HCT116 (cell line): ENCODE measurements at regions not wholly inside any gene's neighbourhood (a gene's known extent, or its start where the extent isn't known, plus 50 kb on each side); places are given as distances from the start of the nearest gene placed in this dataset.

ENCODE experiments used
- ATAC-seq: fragments of 200-7000 bp; cut with Tn5 transposase; 2 replicates; pipeline ENCODE4 v1.9.1; 2020; ENCODE audit warnings: mild to moderate bottlenecking, moderate library complexity
- BruUV-seq: library from RNA; stranded (reverse); fragments of 400-500 nt; replicated peaks from 2 replicates; lab custom pipeline; 2021; lab: Mats Ljungman, UMichigan
- CTCF ChIA-PET: fragments of 300-600 bp; sonication (Branson Sonifier 250); formaldehyde crosslinking; loops from one replicate; lab custom pipeline; 2021; ENCODE audit warnings: antibody characterized with exemption; lab: Charles Lee
- POLR2A ChIA-PET: fragments of 300-600, 350-600 bp; sonication (Branson Sonifier 250); formaldehyde crosslinking; loops from one replicate; lab custom pipeline; 2021; ENCODE audit warnings: antibody characterized with exemption; lab: Charles Lee
- RAD21 ChIA-PET, 2 experiments: fragments of 300-600 bp; sonication (Branson Sonifier 250); formaldehyde crosslinking; loops; one replicate each; lab custom pipeline; 2023; ENCODE audit warnings: low total read pairs in 2 of 2; ENCODE audit not compliant: uncharacterized antibody in 2 of 2, unreplicated experiment in 2 of 2, low non-redundant PET in 1 of 2; lab: Charles Lee
- DNase-seq: peaks from one replicate; pipeline ENCODE4 v3.0.0-alpha.2; 2010; ENCODE audit warnings: low read depth, low spot score
- H2AFZ ChIP-seq: fragments of 200-600 bp; shearing (Covaris generic), sonication (generic); 2 replicates; pipeline ENCODE4 v1.6.1; 2017; ENCODE audit warnings: low read depth, mixed run types, mixed read lengths, antibody characterized with exemption, low read length; ENCODE audit not compliant: poor library complexity, severe bottlenecking
- H3K27ac ChIP-seq: 2 replicates; pipeline ENCODE4 v1.5.1; 2012; ENCODE audit warnings: low read depth, low read length
- H3K27me3 ChIP-seq: fragments of 200-600 bp; sonication (generic); 2 replicates; pipeline ENCODE4 v1.6.1; 2016; ENCODE audit warnings: mixed run types, low read length, mixed read lengths; ENCODE audit not compliant: insufficient read depth
- H3K36me3 ChIP-seq, 2 experiments: fragments of 200-500 bp in 1 of 2; fragments of 200-600 bp in 1 of 2; sonication (Bioruptor generic) in 1 of 2; sonication (generic) in 1 of 2; 2 replicates each; pipeline versions ENCODE4 v1.5.1 to v1.6.1; 2014 to 2016; ENCODE audit warnings: low read length in 2 of 2, inconsistent platforms in 1 of 2, mixed read lengths in 1 of 2, mixed run types in 1 of 2; ENCODE audit not compliant: insufficient read depth in 2 of 2, control insufficient read depth in 1 of 2
- H3K4me1 ChIP-seq, 2 experiments: fragments of 200-600 bp in 1 of 2; sonication (generic) in 1 of 2; 2 replicates each; pipeline versions ENCODE4 v1.5.1 to v1.6.1; 2012 to 2017; ENCODE audit warnings: low read length in 2 of 2, inconsistent platforms in 1 of 2, mild to moderate bottlenecking in 1 of 2, mixed read lengths in 1 of 2, mixed run types in 1 of 2, moderate library complexity in 1 of 2; ENCODE audit not compliant: insufficient read depth in 2 of 2, control insufficient read depth in 1 of 2
- H3K4me2 ChIP-seq: fragments of 200-600 bp; sonication (generic); 2 replicates; pipeline ENCODE4 v1.6.1; 2017; ENCODE audit warnings: mixed run types, low read length, mixed read lengths
- H3K4me3 ChIP-seq, 2 experiments: fragments of 200-600 bp in 1 of 2; sonication (generic) in 1 of 2; replicated peaks in 1 of 2; 2 replicates each; pipeline ENCODE4 v1.5.1; 2011 to 2016; ENCODE audit warnings: low read length in 2 of 2, control low read depth in 1 of 2, low read depth in 1 of 2, mild to moderate bottlenecking in 1 of 2, mixed read lengths in 1 of 2, mixed run types in 1 of 2
- H3K79me2 ChIP-seq: fragments of 200-600 bp; sonication (generic); 2 replicates; pipeline ENCODE4 v1.6.1; 2017; ENCODE audit warnings: mild to moderate bottlenecking, mixed run types, low read length, moderate library complexity, mixed read lengths; ENCODE audit not compliant: insufficient read depth
- H3K9ac ChIP-seq: fragments of 200-600 bp; sonication (generic); 2 replicates; pipeline ENCODE4 v1.6.1; 2016; ENCODE audit warnings: low read length, mixed read lengths
- H3K9me2 ChIP-seq: fragments of 200-600 bp; sonication (generic), shearing (Covaris generic); 2 replicates; pipeline ENCODE4 v1.6.1; 2017; ENCODE audit warnings: mixed run types, mild to moderate bottlenecking, moderate library complexity; ENCODE audit not compliant: insufficient read depth
- H3K9me3 ChIP-seq, 2 experiments: fragments of 200-500 bp in 1 of 2; fragments of 200-600 bp in 1 of 2; sonication (Bioruptor generic) in 1 of 2; sonication (generic) in 1 of 2; 2 replicates each; pipeline ENCODE4 v1.6.1; 2014 to 2017; ENCODE audit warnings: low read length in 2 of 2, mixed read lengths in 2 of 2, inconsistent platforms in 1 of 2, low read depth in 1 of 2, mild to moderate bottlenecking in 1 of 2, mixed run types in 1 of 2, moderate library complexity in 1 of 2; ENCODE audit not compliant: control insufficient read depth in 1 of 2, insufficient read depth in 1 of 2
- H4K20me1 ChIP-seq: fragments of 200-600 bp; sonication (generic), shearing (Covaris generic); 2 replicates; pipeline ENCODE4 v1.6.1; 2017; ENCODE audit warnings: mixed run types, mild to moderate bottlenecking, moderate library complexity; ENCODE audit not compliant: insufficient read depth
- EGR1 ChIP-seq: IDR thresholded peaks from 2 replicates; pipeline ENCODE4 v1.6.1; 2012; ENCODE audit warnings: low read depth
- ELF1 ChIP-seq: IDR thresholded peaks from 2 replicates; pipeline ENCODE4 v1.6.1; 2012; ENCODE audit warnings: low read depth, borderline replicate concordance
- EZH2 ChIP-seq: fragments of 200-600 bp; sonication (generic); IDR thresholded peaks from 2 replicates; pipeline ENCODE4 v1.6.1; 2017; ENCODE audit warnings: antibody characterized with exemption, mixed run types
- FOSL1 ChIP-seq: IDR thresholded peaks from 2 replicates; pipeline ENCODE4 v1.6.1; 2012; ENCODE audit warnings: low read depth
- JUND ChIP-seq: IDR thresholded peaks from 2 replicates; pipeline ENCODE4 v1.6.1; 2012
- POLR2A ChIP-seq: IDR thresholded peaks from 2 replicates; pipeline ENCODE4 v1.7.0; 2011; ENCODE audit warnings: borderline replicate concordance; ENCODE audit not compliant: insufficient read depth, insufficient read length; ENCODE audit errors: extremely low read depth
- SIN3A ChIP-seq: IDR thresholded peaks from 2 replicates; pipeline ENCODE4 v1.6.1; 2012; ENCODE audit warnings: low read depth
- SRF ChIP-seq: IDR thresholded peaks from 2 replicates; pipeline ENCODE4 v1.6.1; 2012; ENCODE audit warnings: low read depth
- YY1 ChIP-seq: IDR thresholded peaks from 2 replicates; pipeline ENCODE4 v1.6.1; 2011; ENCODE audit warnings: low read length, low read depth, moderate library complexity, mild to moderate bottlenecking; ENCODE audit not compliant: insufficient replicate concordance; ENCODE audit errors: extremely low read depth
- ZNF274 ChIP-seq: fragments of 200-500 bp; sonication (Bioruptor generic); IDR thresholded peaks from 2 replicates; pipeline ENCODE4 v1.6.1; 2014; ENCODE audit warnings: mild to moderate bottlenecking, low read depth, low read length, inconsistent platforms
- intact Hi-C: fragments of 100-400 bp; cut with micrococcal nuclease; formaldehyde crosslinking; loops from 2 replicates; pipeline ENCODE4 v1.10.0; 2022
- TF ChIP-seq, protein P1 (sequence below): IDR thresholded peaks from 2 replicates; pipeline ENCODE4 v1.6.1; 2012
- TF ChIP-seq, protein P2 (sequence below), 3 experiments: fragments of 200-600 bp in 1 of 3; sonication (generic) in 1 of 3; IDR thresholded peaks in 2 of 3; conservative IDR thresholded peaks in 1 of 3; 2 replicates each; pipeline ENCODE4 v1.5.1; 2012 to 2017; ENCODE audit warnings: low read depth in 2 of 3, low read length in 2 of 3, antibody characterized with exemption in 1 of 3, borderline replicate concordance in 1 of 3, control low read depth in 1 of 3, mild to moderate bottlenecking in 1 of 3, mixed read lengths in 1 of 3, mixed run types in 1 of 3, moderate library complexity in 1 of 3; ENCODE audit not compliant: insufficient read depth in 1 of 3

DNA sequence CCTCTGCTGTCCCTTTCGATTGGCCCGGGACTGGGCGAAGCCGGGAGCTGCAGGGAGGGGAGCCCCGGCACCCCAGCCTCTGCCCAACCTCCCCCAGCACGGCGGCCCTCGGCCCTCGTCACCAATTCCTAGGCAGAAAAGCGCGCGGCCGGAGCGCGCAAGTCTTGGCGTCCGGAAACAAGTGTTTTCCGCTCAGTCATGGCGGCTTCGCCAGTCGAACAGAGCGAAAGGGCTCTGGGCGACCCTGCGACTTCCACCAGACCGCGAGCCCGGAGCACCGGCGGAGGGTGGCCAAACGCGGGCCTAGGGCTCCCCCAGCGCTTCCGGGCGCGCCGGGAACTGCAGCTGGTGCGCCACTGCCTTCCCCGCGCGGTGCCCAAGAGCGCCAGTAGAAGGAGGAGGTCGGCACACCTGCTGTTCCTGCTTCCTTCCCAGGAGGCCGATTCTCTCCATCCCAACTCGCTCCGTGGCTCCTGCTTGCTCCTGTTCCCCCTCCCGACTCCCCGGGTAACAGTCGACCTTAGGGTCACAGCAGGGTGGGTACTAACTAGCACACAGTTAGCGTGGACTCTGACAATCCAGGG lies 729.9 kb downstream of the ZWINT start:
- H3K4me3 ChIP-seq = no peak overlapping the region
- H3K9ac ChIP-seq = no peak overlapping the region
- no TSS peak for BruUV-seq

DNA sequence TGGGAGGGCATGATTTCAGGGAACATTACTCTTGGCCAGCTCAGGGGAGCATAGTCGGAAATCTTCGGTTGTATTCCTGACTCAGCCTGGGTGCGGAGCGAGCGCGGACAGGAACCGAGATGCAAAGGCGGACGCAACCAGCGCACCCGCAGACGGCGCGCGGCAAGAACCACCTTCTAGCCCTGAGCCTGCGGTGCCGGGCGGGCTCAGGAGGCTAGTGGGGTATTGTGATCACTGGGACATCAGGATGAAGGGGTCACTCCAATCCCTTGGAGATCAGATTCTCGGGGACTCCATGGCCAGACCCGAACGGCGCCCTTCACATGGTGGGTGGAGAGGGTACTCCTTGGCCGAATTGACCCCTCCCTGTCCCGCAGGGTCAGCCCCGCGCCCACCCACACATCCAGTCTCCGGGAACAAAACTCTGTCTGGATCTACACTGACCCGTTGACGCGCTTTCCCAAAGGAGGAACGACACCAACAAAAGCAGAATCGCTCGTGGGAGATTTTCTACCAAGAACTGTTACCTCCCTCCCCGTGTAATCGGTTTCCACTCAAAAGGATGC lies 730.5 kb downstream of the ZWINT start:
- RAD21 ChIA-PET = no interaction called here
- no peaks in the 10 kb centered on the region for H3K9me2 ChIP-seq
- CTCF ChIA-PET = no interaction called here
- POLR2A ChIA-PET = no interaction called here
- ATAC-seq = no peak
- no peak overlapping the region for H3K9ac ChIP-seq
- BruUV-seq = no TSS peak
- H3K4me3 ChIP-seq = no peak overlapping the region
- TF ChIP-seq, protein P1, sequence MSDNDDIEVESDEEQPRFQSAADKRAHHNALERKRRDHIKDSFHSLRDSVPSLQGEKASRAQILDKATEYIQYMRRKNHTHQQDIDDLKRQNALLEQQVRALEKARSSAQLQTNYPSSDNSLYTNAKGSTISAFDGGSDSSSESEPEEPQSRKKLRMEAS = no peak
- no peak for TF ChIP-seq ZNF274
- TF ChIP-seq SIN3A = no peak
- TF ChIP-seq EGR1 = no peak
- TF ChIP-seq ELF1 = no peak
- no peak for TF ChIP-seq YY1
- no peak for TF ChIP-seq FOSL1
- TF ChIP-seq JUND = no peak
- TF ChIP-seq EZH2 = no peak
- TF ChIP-seq, protein P2, sequence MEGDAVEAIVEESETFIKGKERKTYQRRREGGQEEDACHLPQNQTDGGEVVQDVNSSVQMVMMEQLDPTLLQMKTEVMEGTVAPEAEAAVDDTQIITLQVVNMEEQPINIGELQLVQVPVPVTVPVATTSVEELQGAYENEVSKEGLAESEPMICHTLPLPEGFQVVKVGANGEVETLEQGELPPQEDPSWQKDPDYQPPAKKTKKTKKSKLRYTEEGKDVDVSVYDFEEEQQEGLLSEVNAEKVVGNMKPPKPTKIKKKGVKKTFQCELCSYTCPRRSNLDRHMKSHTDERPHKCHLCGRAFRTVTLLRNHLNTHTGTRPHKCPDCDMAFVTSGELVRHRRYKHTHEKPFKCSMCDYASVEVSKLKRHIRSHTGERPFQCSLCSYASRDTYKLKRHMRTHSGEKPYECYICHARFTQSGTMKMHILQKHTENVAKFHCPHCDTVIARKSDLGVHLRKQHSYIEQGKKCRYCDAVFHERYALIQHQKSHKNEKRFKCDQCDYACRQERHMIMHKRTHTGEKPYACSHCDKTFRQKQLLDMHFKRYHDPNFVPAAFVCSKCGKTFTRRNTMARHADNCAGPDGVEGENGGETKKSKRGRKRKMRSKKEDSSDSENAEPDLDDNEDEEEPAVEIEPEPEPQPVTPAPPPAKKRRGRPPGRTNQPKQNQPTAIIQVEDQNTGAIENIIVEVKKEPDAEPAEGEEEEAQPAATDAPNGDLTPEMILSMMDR (IDR thresholded peaks at IDR 0.05 in 2 of 3, conservative IDR thresholded peaks at IDR 0.05 in 1 of 3; ENCODE audit: borderline replicate concordance in 1 of 3, insufficient read depth in 1 of 3, low read depth in 2 of 3, low read length in 2 of 3) = no peak
- TF ChIP-seq SRF = no peak
- TF ChIP-seq POLR2A = no peak
- TF ChIP-seq, all 23 proteins: peak for 0
- Histone ChIP-seq H3K27me3 (no peaks in the 10 kb centered on the region), H4K20me1 (no peaks in the 10 kb centered on the region), H3K4me2 (no peak overlapping the region), H3K79me2 (no peaks in the 10 kb centered on the region), H3K9me3 (peaks cover 4 to 8% of the 10 kb centered on the region in 2 experiments; a peak in 2 of 4 replicates), H3K27ac (no peak overlapping the region), H3K4me1 (no peaks in the 10 kb centered on the region), H3K36me3 (no peaks in the 10 kb centered on the region), H2AFZ (no peak overlapping the region)
- no peak for DNase-seq
- intact Hi-C loops = no loop called here

More for the DNA sequence above, 729.9 kb downstream of the ZWINT start:
- no peaks in the 10 kb centered on the region for H4K20me1 ChIP-seq
- H3K4me1 ChIP-seq = no peaks in the 10 kb centered on the region
- ATAC-seq (no peak), DNase-seq (no peak)
- no peaks in the 10 kb centered on the region for H3K36me3 ChIP-seq
- H3K4me2 ChIP-seq = no peak overlapping the region
- no peak overlapping the region for H3K27ac ChIP-seq
- H3K27me3 ChIP-seq = no peaks in the 10 kb centered on the region
- intact Hi-C loops = no loop called here
- no peak for TF ChIP-seq POLR2A
- no peak overlapping the region for H2AFZ ChIP-seq
- no peaks in the 10 kb centered on the region for H3K79me2 ChIP-seq
- peaks cover 4 to 8% of the 10 kb centered on the region in 2 experiments; a peak in 2 of 4 replicates for H3K9me3 ChIP-seq
- ChIA-PET RAD21 (no interaction called here), POLR2A (no interaction called here), CTCF (no interaction called here)
- no peaks in the 10 kb centered on the region for H3K9me2 ChIP-seq
